Neural progenitor cell (in vitro differentiated cells): ENCODE measurements at regions not wholly inside any gene's neighbourhood (a gene's known extent, or its start where the extent isn't known, plus 50 kb on each side); places are given as distances from the start of the nearest gene placed in this dataset.
"Not testable (repeated sequence)": the region's sequence is repeated elsewhere in the genome, so short reads cannot be mapped to it uniquely, and the experiment has no call there.

Source experiments
- DNase-seq: peaks from one replicate; pipeline ENCODE4 v3.0.0-alpha.2; 2016; ENCODE audit warnings: low spot score
- H2AFZ ChIP-seq: fragments of 200-600 bp; sonication (generic); replicated peaks from 2 replicates; pipeline ENCODE4 v1.6.1; 2016; ENCODE audit warnings: antibody characterized with exemption
- H3F3A ChIP-seq: fragments of 200-600 bp; sonication (generic); 2 replicates; pipeline ENCODE4 v1.6.1; 2016; ENCODE audit warnings: antibody characterized with exemption, low read depth
- H3K27ac ChIP-seq: fragments of 200-600 bp; sonication (generic); 2 replicates; pipeline ENCODE4 v1.5.1; 2016; ENCODE audit warnings: mild to moderate bottlenecking
- H3K27me3 ChIP-seq: fragments of 200-600 bp; sonication (generic); 2 replicates; pipeline ENCODE4 v1.6.1; 2016; ENCODE audit warnings: mild to moderate bottlenecking, moderate library complexity
- H3K36me3 ChIP-seq: fragments of 200-600 bp; sonication (generic); 2 replicates; pipeline ENCODE4 v1.5.1; 2016
- H3K4me1 ChIP-seq: fragments of 200-600 bp; sonication (generic); 2 replicates; pipeline ENCODE4 v1.6.1; 2016; ENCODE audit warnings: mixed run types
- H3K4me2 ChIP-seq: fragments of 200-600 bp; sonication (generic); 2 replicates; pipeline ENCODE4 v1.6.1; 2016
- H3K4me3 ChIP-seq: fragments of 200-600 bp; sonication (generic); 2 replicates; pipeline ENCODE4 v1.5.1; 2016
- H3K79me2 ChIP-seq: fragments of 200-600 bp; sonication (generic); 2 replicates; pipeline ENCODE4 v1.6.1; 2016; ENCODE audit warnings: low read depth
- H3K9ac ChIP-seq: fragments of 200-600 bp; sonication (generic); 2 replicates; pipeline ENCODE4 v1.6.1; 2016
- H3K9me3 ChIP-seq: fragments of 200-600 bp; sonication (generic); 2 replicates; pipeline ENCODE4 v1.5.1; 2016; ENCODE audit warnings: low read depth
- H4K20me1 ChIP-seq: fragments of 200-600 bp; sonication (generic); 2 replicates; pipeline ENCODE4 v1.6.1; 2016; ENCODE audit warnings: low read depth
- H3K27ac Mint-ChIP-seq: 3 replicates; pipeline ENCODE4 v1.8.0; 2021; ENCODE audit warnings: mixed read lengths
- H3K27me3 Mint-ChIP-seq: 2 replicates; pipeline ENCODE4 v1.8.0; 2022; ENCODE audit warnings: low read depth, mild to moderate bottlenecking, inconsistent platforms, moderate library complexity, mixed read lengths; ENCODE audit not compliant: insufficient read depth
- H3K36me3 Mint-ChIP-seq: 3 replicates; pipeline ENCODE4 v1.8.0; 2021; ENCODE audit warnings: mixed read lengths
- H3K4me1 Mint-ChIP-seq: 3 replicates; pipeline ENCODE4 v1.8.0; 2021; ENCODE audit warnings: mixed read lengths
- H3K4me3 Mint-ChIP-seq: 3 replicates; pipeline ENCODE4 v1.8.0; 2021; ENCODE audit warnings: mild to moderate bottlenecking, moderate library complexity, mixed read lengths
- H3K9me3 Mint-ChIP-seq: 3 replicates; pipeline ENCODE4 v1.8.0; 2020; ENCODE audit warnings: mixed read lengths
- CTCF ChIP-seq: fragments of 200-600 bp; sonication (generic); IDR thresholded peaks from 2 replicates; pipeline ENCODE4 v1.5.1; 2017; ENCODE audit warnings: antibody characterized with exemption, mild to moderate bottlenecking
- EZH2 ChIP-seq: fragments of 200-600 bp; sonication (generic); IDR thresholded peaks from 2 replicates; pipeline ENCODE4 v1.6.1; 2017; ENCODE audit warnings: antibody characterized with exemption, mild to moderate bottlenecking, moderate library complexity
- EZH2phosphoT487 ChIP-seq: fragments of 200-600 bp; sonication (generic); IDR thresholded peaks from 2 replicates; pipeline ENCODE4 v1.6.1; 2017; ENCODE audit warnings: antibody characterized with exemption

- H3K4me3 Mint-ChIP-seq, result peak overlapping the region; percentile 30
- Histone ChIP-seq H2AFZ (peak overlapping the region; percentile 93), H3K4me2 (no peak overlapping the region), H3K36me3 (no peaks in the 10 kb centered on the region), H3K27ac (no peak overlapping the region), H3K4me1 (peaks cover 24% of the 10 kb centered on the region), H3F3A (peaks cover 23% of the 10 kb centered on the region), H3K9me3 (no peaks in the 10 kb centered on the region), H3K79me2 (no peaks in the 10 kb centered on the region), H3K9ac (no peak overlapping the region), H4K20me1 (no peaks in the 10 kb centered on the region), H3K4me3 (no peak overlapping the region), H3K27me3 (no peaks in the 10 kb centered on the region)
- H3K36me3 Mint-ChIP-seq, result no peaks in the 10 kb centered on the region
- H3K4me1 Mint-ChIP-seq, result peaks cover 20% of the 10 kb centered on the region
- peaks cover 23% of the 10 kb centered on the region for H3K9me3 Mint-ChIP-seq
- H3K27me3 Mint-ChIP-seq, result peaks cover 22% of the 10 kb centered on the region
- no peak for TF ChIP-seq EZH2phosphoT487
- no peak for TF ChIP-seq EZH2
- TF ChIP-seq CTCF, result no peak
- peak overlapping the region; percentile 57 for H3K27ac Mint-ChIP-seq
- no peak for DNase-seq
Measured at GRCh38 chrX:980587-981235, 231.7 kb downstream of the CRLF2 start.

GRCh38 chrX:979127-979526, 233.3 kb downstream of the CRLF2 start:
- Histone ChIP-seq H3K4me1 (peaks cover 24% of the 10 kb centered on the region), H3F3A (peaks cover 23% of the 10 kb centered on the region)
- not testable (repeated sequence) for H4K20me1 ChIP-seq, H3K4me3 ChIP-seq, H3K9me3 ChIP-seq, H3K4me2 ChIP-seq, H3K27ac ChIP-seq, H2AFZ ChIP-seq, DNase-seq, H3K36me3 Mint-ChIP-seq, H3K79me2 ChIP-seq, H3K27me3 ChIP-seq, H3K9ac ChIP-seq, H3K36me3 ChIP-seq, H3K4me3 Mint-ChIP-seq, H3K27ac Mint-ChIP-seq
- H3K27me3 Mint-ChIP-seq, result peaks cover 18% of the 10 kb centered on the region
- peaks cover 17% of the 10 kb centered on the region for H3K9me3 Mint-ChIP-seq
- peaks cover 20% of the 10 kb centered on the region for H3K4me1 Mint-ChIP-seq

GRCh38 chrX:973010-973632, 239.3 kb downstream of the CRLF2 start:
- Histone ChIP-seq H3K4me2 (no peak overlapping the region), H3K9ac (no peak overlapping the region), H3K4me3 (no peak overlapping the region), H3K36me3 (no peaks in the 10 kb centered on the region), H3K79me2 (no peaks in the 10 kb centered on the region), H3K27ac (no peak overlapping the region), H3K4me1 (peaks cover 8% of the 10 kb centered on the region), H3K9me3 (no peaks in the 10 kb centered on the region), H4K20me1 (no peaks in the 10 kb centered on the region), H3K27me3 (no peaks in the 10 kb centered on the region), H3F3A (peaks cover 4% of the 10 kb centered on the region), H2AFZ (no peak overlapping the region)
- no peaks in the 10 kb centered on the region for H3K4me1 Mint-ChIP-seq
- no peaks in the 10 kb centered on the region for H3K36me3 Mint-ChIP-seq
- TF ChIP-seq CTCF (no peak), EZH2phosphoT487 (no peak), EZH2 (no peak)
- DNase-seq, result no peak
- H3K4me3 Mint-ChIP-seq, result no peak overlapping the region
- H3K27me3 Mint-ChIP-seq, result peaks cover 9% of the 10 kb centered on the region
- H3K27ac Mint-ChIP-seq, result no peak overlapping the region
- peaks cover 3% of the 10 kb centered on the region for H3K9me3 Mint-ChIP-seq
